HG03025 (cell line): ENCODE measurements at regions not wholly inside any gene's neighbourhood (a gene's known extent, or its start where the extent isn't known, plus 50 kb on each side); places are given as distances from the start of the nearest gene placed in this dataset.

Experiments
- ATAC-seq: cut with Tn5 transposase; IDR thresholded peaks from one replicate; pipeline ENCODE4 v1.9.1; 2021; ENCODE audit warnings: mild to moderate bottlenecking, moderate library complexity; ENCODE audit not compliant: unreplicated experiment, low FRiP score

GRCh38 chr11:95337175-95337957 lies 106.4 kb upstream of the SESN3 start:
- peak; percentile 92 for ATAC-seq

- ATAC-seq = no peak
Observed at GRCh38 chr11:95335989-95336388, 105.0 kb upstream of the SESN3 start.

GRCh38 chr11:95331161-95331560 lies 100.2 kb upstream of the SESN3 start:
- no peak for ATAC-seq

- ATAC-seq = no peak
Observed at GRCh38 chr11:95330302-95330701, 99.3 kb upstream of the SESN3 start.

GRCh38 chr11:95327273-95327948 lies 96.4 kb upstream of the SESN3 start:
- ATAC-seq = no peak

GRCh38 chr11:95325777-95326258 lies 94.8 kb upstream of the SESN3 start:
- no peak for ATAC-seq

GRCh38 chr11:95324826-95325225 lies 93.8 kb upstream of the SESN3 start:
- ATAC-seq = no peak

GRCh38 chr11:95322539-95322938 lies 91.5 kb upstream of the SESN3 start:
- ATAC-seq = no peak

- ATAC-seq = no peak
Observed at GRCh38 chr11:95318498-95318897, 87.5 kb upstream of the SESN3 start.

- ATAC-seq = no peak
Observed at GRCh38 chr11:95308512-95309035, 77.6 kb upstream of the SESN3 start.

- no peak for ATAC-seq
Observed at GRCh38 chr11:95307286-95307685, 76.3 kb upstream of the SESN3 start.

GRCh38 chr11:95306801-95307200 lies 75.8 kb upstream of the SESN3 start:
- no peak for ATAC-seq

- no peak for ATAC-seq
Observed at GRCh38 chr11:95306123-95306522, 75.1 kb upstream of the SESN3 start.

- no peak for ATAC-seq
Observed at GRCh38 chr11:95305705-95306104, 74.7 kb upstream of the SESN3 start.

GRCh38 chr11:95304777-95305176 lies 73.8 kb upstream of the SESN3 start:
- ATAC-seq = peak; percentile 59

GRCh38 chr11:95302211-95302610 lies 71.2 kb upstream of the SESN3 start:
- no peak for ATAC-seq

GRCh38 chr11:95301474-95301873 lies 70.5 kb upstream of the SESN3 start:
- ATAC-seq = no peak

- no peak for ATAC-seq
Observed at GRCh38 chr11:95299078-95299679, 68.2 kb upstream of the SESN3 start.

- no peak for ATAC-seq
Observed at GRCh38 chr11:95297680-95298452, 66.9 kb upstream of the SESN3 start.

GRCh38 chr11:95296621-95297025 lies 65.6 kb upstream of the SESN3 start:
- ATAC-seq = peak; percentile 92
